Kidney epithelial cell (primary cell): ENCODE measurements at regions not wholly inside any gene's neighbourhood (a gene's known extent, or its start where the extent isn't known, plus 50 kb on each side); places are given as distances from the start of the nearest gene placed in this dataset.

Experiments
- DNase-seq: peaks from one replicate; pipeline ENCODE4 v3.0.0-alpha.2; 2010; ENCODE audit warnings: low read depth
- H3K27me3 ChIP-seq: 2 replicates; pipeline ENCODE4 v1.6.0; 2011; ENCODE audit warnings: low read length; ENCODE audit not compliant: control insufficient read depth, insufficient read depth
- H3K36me3 ChIP-seq: 2 replicates; pipeline ENCODE4 v1.5.1; 2011; ENCODE audit warnings: low read length; ENCODE audit not compliant: control insufficient read depth, insufficient read depth
- H3K4me3 ChIP-seq: 2 replicates; pipeline ENCODE4 v1.5.1; 2011; ENCODE audit warnings: low read depth, mild to moderate bottlenecking, control low read depth, low read length
- CTCF ChIP-seq: IDR thresholded peaks from 2 replicates; pipeline ENCODE4 v1.5.1; 2011; ENCODE audit warnings: mild to moderate bottlenecking, moderate library complexity, low read length, control low read depth, inconsistent platforms; ENCODE audit not compliant: insufficient read depth, poor library complexity, severe bottlenecking

GRCh38 chr3:105014631-105015030, 352.1 kb upstream of the ALCAM start:
- H3K36me3 ChIP-seq: no peaks in the 10 kb centered on the region
- H3K4me3 ChIP-seq: no peak overlapping the region
- no peaks in the 10 kb centered on the region for H3K27me3 ChIP-seq
- TF ChIP-seq CTCF: no peak
- no peak for DNase-seq

DNA sequence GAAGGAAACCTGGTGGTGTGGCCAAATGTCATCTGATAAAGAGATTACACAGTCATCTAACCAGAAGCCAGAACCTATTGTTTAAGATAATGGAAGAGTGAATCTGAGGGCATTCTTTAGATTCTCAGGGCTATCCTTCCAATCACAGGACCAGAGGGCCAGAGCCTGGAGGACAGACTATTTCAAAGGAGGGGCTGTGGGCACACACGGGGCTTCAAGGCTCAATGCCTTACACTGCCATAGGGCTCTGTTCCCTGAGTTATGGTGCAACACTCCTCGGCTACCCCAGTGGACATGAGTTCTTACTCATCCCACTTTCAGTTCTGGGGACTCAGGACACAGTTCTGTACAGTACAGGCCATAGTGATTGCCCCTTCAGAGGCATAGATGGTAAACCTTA, 343.9 kb upstream of the ALCAM start:
- no peak for TF ChIP-seq CTCF
- no peaks in the 10 kb centered on the region for H3K27me3 ChIP-seq
- DNase-seq: no peak
- no peak overlapping the region for H3K4me3 ChIP-seq
- H3K36me3 ChIP-seq: no peaks in the 10 kb centered on the region

DNA sequence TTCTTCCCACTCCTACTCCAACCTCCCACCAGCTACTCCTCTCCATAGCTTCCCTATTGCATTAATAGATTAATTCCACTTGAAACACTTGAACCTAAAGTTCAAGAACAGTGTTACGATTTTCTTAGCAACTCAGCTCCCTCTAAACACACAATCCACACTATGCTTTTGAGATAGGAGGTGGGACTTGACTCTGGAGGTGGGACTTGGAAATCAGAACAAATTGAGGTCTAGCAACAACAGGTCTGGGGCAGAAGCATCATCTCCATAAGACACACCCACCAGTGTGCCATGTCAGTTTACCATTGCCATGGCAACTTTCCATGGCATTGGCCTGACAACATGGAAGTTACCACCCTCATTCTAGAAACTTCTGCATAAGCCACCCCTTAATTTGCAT, 336.5 kb upstream of the ALCAM start:
- DNase-seq: no peak
- Histone ChIP-seq H3K27me3 (no peaks in the 10 kb centered on the region), H3K36me3 (no peaks in the 10 kb centered on the region), H3K4me3 (no peak overlapping the region)
- TF ChIP-seq CTCF: no peak

- Histone ChIP-seq H3K27me3 (no peaks in the 10 kb centered on the region), H3K4me3 (no peak overlapping the region), H3K36me3 (no peaks in the 10 kb centered on the region)
- no peak for DNase-seq
- TF ChIP-seq CTCF: no peak
Measured at GRCh38 chr3:105032541-105032940, 334.2 kb upstream of the ALCAM start.

DNA sequence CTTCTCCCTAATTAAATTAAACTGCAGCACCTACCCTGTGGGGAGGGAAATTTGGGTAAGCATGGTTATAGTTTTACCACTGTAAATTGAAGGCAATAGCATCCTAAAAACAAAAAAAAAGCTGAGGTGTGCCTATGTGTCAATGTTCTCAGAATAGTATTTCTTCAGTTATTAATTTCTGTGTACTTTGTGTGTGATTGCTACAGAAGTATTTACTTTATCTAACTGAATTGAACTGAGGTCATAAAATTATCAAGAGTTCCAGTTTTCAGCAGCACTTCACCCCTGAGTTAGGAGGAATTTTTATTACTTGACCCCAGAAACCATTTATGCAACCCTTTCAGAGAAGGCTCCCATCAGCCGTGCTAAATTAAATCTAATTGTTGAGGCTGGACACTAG, 333.6 kb upstream of the ALCAM start:
- Histone ChIP-seq H3K4me3 (no peak overlapping the region), H3K27me3 (no peaks in the 10 kb centered on the region), H3K36me3 (no peaks in the 10 kb centered on the region)
- no peak for TF ChIP-seq CTCF
- no peak for DNase-seq

DNA sequence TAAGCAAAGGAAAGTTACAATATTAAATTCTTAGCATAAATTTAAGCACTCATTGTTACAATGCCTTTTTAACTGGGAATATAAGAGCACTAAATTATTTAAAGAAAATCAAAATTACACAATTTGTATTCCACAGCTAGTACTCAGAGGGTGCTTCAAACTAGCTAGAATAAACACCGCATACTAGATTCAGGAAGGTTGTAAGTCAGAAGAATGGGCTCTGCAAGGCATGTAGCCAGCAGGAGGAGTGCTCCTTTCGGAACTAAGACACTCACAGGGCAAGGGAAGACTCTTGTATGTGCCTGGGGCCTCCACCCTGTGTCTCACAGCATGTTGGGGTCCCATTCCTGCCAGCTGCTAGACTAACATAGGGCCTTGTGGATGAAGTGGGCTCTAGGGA, 327.7 kb upstream of the ALCAM start:
- no peaks in the 10 kb centered on the region for H3K27me3 ChIP-seq
- no peak overlapping the region for H3K4me3 ChIP-seq
- DNase-seq: no peak
- no peak for TF ChIP-seq CTCF
- no peaks in the 10 kb centered on the region for H3K36me3 ChIP-seq
